HepG2 (cell line): ENCODE measurements at regions not wholly inside any gene's neighbourhood (a gene's known extent, or its start where the extent isn't known, plus 50 kb on each side); places are given as distances from the start of the nearest gene placed in this dataset.

Experiments
- ATAC-seq: fragments of 200-7000 bp; cut with Tn5 transposase; 3 replicates; pipeline ENCODE4 v1.9.1; 2020; ENCODE audit warnings: mild to moderate bottlenecking, moderate library complexity
- BruUV-seq: library from RNA; stranded (reverse); fragments of 400-500 nt; replicated peaks from 2 replicates; lab custom pipeline; 2021; lab: Mats Ljungman, UMichigan
- CTCF ChIA-PET: fragments of 300-600 bp; formaldehyde crosslinking; extraction: SDS; loops from one replicate; lab custom pipeline; 2021; ENCODE audit warnings: low total read pairs, inconsistent platforms, low intra/inter-chr PET ratio; lab: Yijun Ruan, JAX
- POLR2A ChIA-PET: fragments of 350-600 bp; sonication (Branson Sonifier 250); formaldehyde crosslinking; loops from one replicate; lab custom pipeline; 2020; ENCODE audit warnings: antibody characterized with exemption, inconsistent platforms; lab: Yijun Ruan, JAX
- DNase-seq: peaks from one replicate; pipeline ENCODE4 v3.0.0-alpha.2; 2015; ENCODE audit warnings: low spot score
- FAIRE-seq: peaks from 3 replicates; lab custom pipeline; 2011; peaks lifted over from hg19 to GRCh38; lab: Jason Lieb, UNC
- H2AFZ ChIP-seq: one replicate; pipeline ENCODE4 v1.6.1; 2011; ENCODE audit warnings: low read length, inconsistent platforms
- H3K27ac ChIP-seq: fragments of 300-600 bp; 3 replicates; pipeline ENCODE4 v1.8.0; 2011; ENCODE audit warnings: mixed run types, mild to moderate bottlenecking, mixed read lengths, low read length, inconsistent platforms; ENCODE audit not compliant: insufficient read depth; ENCODE audit errors: extremely low read length
- H3K27me3 ChIP-seq, 2 experiments: fragments of 200-600 bp in 1 of 2; 2 replicates in 1 of 2; 3 replicates in 1 of 2; pipeline versions ENCODE4 v1.6.0 to v1.8.0; 2011; ENCODE audit warnings: low read length in 2 of 2, mild to moderate bottlenecking in 2 of 2, moderate library complexity in 2 of 2, inconsistent platforms in 1 of 2; ENCODE audit not compliant: insufficient read depth in 2 of 2, control insufficient read depth in 1 of 2
- H3K36me3 ChIP-seq, 2 experiments: fragments of 200-600 bp in 1 of 2; replicated peaks in 1 of 2; 2 replicates in 1 of 2; 3 replicates in 1 of 2; pipeline versions ENCODE4 v1.5.1 to v1.8.0; 2011; ENCODE audit warnings: low read length in 2 of 2, inconsistent platforms in 1 of 2; ENCODE audit not compliant: insufficient read depth in 2 of 2, control insufficient read depth in 1 of 2
- H3K4me1 ChIP-seq: 2 replicates; pipeline ENCODE4 v1.5.1; 2012; ENCODE audit warnings: low read length, inconsistent platforms; ENCODE audit not compliant: insufficient read depth
- H3K4me2 ChIP-seq: 2 replicates; pipeline ENCODE4 v1.6.0; 2011; ENCODE audit warnings: low read depth, low read length, inconsistent platforms
- H3K4me3 ChIP-seq, 3 experiments: fragments of 200-600 bp in 1 of 3; sonication (generic), shearing (Covaris generic) in 1 of 3; replicated peaks in 1 of 3; 2 replicates each; pipeline ENCODE4 v1.5.1; 2011 to 2016; ENCODE audit warnings: low read length in 3 of 3, inconsistent platforms in 2 of 3, low read depth in 2 of 3, mild to moderate bottlenecking in 2 of 3, control low read depth in 1 of 3, mixed read lengths in 1 of 3; ENCODE audit not compliant: insufficient read depth in 1 of 3
- H3K79me2 ChIP-seq: one replicate; pipeline ENCODE4 v1.6.1; 2011; ENCODE audit warnings: low read length, inconsistent platforms; ENCODE audit not compliant: insufficient read depth
- H3K9ac ChIP-seq: 2 replicates; pipeline ENCODE4 v1.6.0; 2011; ENCODE audit warnings: mild to moderate bottlenecking, low read depth, low read length, inconsistent platforms; ENCODE audit not compliant: insufficient read depth
- H3K9me3 ChIP-seq: 2 replicates; pipeline ENCODE4 v1.5.1; 2012; ENCODE audit warnings: mild to moderate bottlenecking, low read length
- H4K20me1 ChIP-seq: 2 replicates; pipeline ENCODE4 v1.6.0; 2011; ENCODE audit warnings: inconsistent platforms, mild to moderate bottlenecking, low read length, moderate library complexity; ENCODE audit not compliant: insufficient read depth
- CHD4 ChIP-seq: fragments of 200-600 bp; sonication (generic); IDR thresholded peaks from 2 replicates; pipeline ENCODE4 v1.7.0; 2017; ENCODE audit warnings: mild to moderate bottlenecking, low read length, borderline replicate concordance
- EED ChIP-seq: sonication (generic); formaldehyde crosslinking; IDR thresholded peaks from 2 replicates; pipeline ENCODE4 v1.5.0; 2020; ENCODE audit warnings: mild to moderate bottlenecking, missing genetic modification reagents
- ELF3 ChIP-seq: IDR thresholded peaks from 2 replicates; pipeline ENCODE4 v1.6.1; 2016; ENCODE audit warnings: missing genetic modification reagents, missing compliant biosample characterization
- FOSL1 ChIP-seq: sonication (generic); formaldehyde crosslinking; IDR thresholded peaks from 2 replicates; pipeline ENCODE4 v1.9.0; 2021; ENCODE audit warnings: missing genetic modification reagents, borderline replicate concordance
- FOSL2 ChIP-seq: sonication (generic); formaldehyde crosslinking; IDR thresholded peaks from 2 replicates; pipeline ENCODE4 v1.4.0; 2020; ENCODE audit warnings: missing genetic modification reagents
- HIVEP1 ChIP-seq: sonication (generic); formaldehyde crosslinking; IDR thresholded peaks from 2 replicates; pipeline ENCODE4 v1.4.0; 2020; ENCODE audit warnings: mild to moderate bottlenecking, missing genetic modification reagents
- JUN ChIP-seq: sonication (generic); formaldehyde crosslinking; IDR thresholded peaks from 2 replicates; pipeline ENCODE4 v1.4.0; 2020; ENCODE audit warnings: mild to moderate bottlenecking, missing genetic modification reagents
- MIER2 ChIP-seq: IDR thresholded peaks from 2 replicates; pipeline ENCODE4 v1.6.1; 2016; ENCODE audit warnings: missing biosample characterization, missing genetic modification reagents
- NFE2 ChIP-seq: sonication (generic); formaldehyde crosslinking; IDR thresholded peaks from 2 replicates; pipeline ENCODE4 v1.4.0; 2020; ENCODE audit warnings: missing genetic modification reagents
- PRDM4 ChIP-seq: sonication (generic); formaldehyde crosslinking; IDR thresholded peaks from 2 replicates; pipeline ENCODE4 v1.9.0; 2021; ENCODE audit warnings: missing genetic modification reagents, borderline replicate concordance
- XBP1 ChIP-seq: sonication (generic); formaldehyde crosslinking; IDR thresholded peaks from 2 replicates; pipeline ENCODE4 v1.5.0; 2020; ENCODE audit warnings: missing genetic modification reagents
- ZFP62 ChIP-seq: sonication (generic); formaldehyde crosslinking; IDR thresholded peaks from 2 replicates; pipeline ENCODE4 v1.4.0; 2020; ENCODE audit warnings: missing genetic modification reagents
- ZKSCAN1 ChIP-seq: fragments of 150-350 bp; IDR thresholded peaks from 2 replicates; pipeline ENCODE4 v1.6.1; 2014; ENCODE audit warnings: low read length
- ZKSCAN8 ChIP-seq: IDR thresholded peaks from 2 replicates; pipeline ENCODE4 v1.6.1; 2016; ENCODE audit warnings: borderline replicate concordance, missing genetic modification reagents, missing compliant biosample characterization
- ZNF674 ChIP-seq: sonication (generic); formaldehyde crosslinking; IDR thresholded peaks from 2 replicates; pipeline ENCODE4 v1.5.0; 2020; ENCODE audit warnings: low read depth, mild to moderate bottlenecking, missing genetic modification reagents
- WGBS: methylation state at CpG from one replicate; pipeline ENCODE4 v1.1.6; 2017; ENCODE audit warnings: low lambda C conversion rate; 5-methylcytosine and 5-hydroxymethylcytosine counted together
- in situ Hi-C: cut with HindIII; loops from 2 replicates; pipeline ENCODE4 v1.10.0; 2017; ENCODE audit warnings: low pct_unique_long_range_greater_than_20kb; ENCODE audit not compliant: extremely low pct_ligation_motif_present
- intact Hi-C: fragments of 100-400 bp; cut with micrococcal nuclease; formaldehyde crosslinking; loops from one replicate; pipeline ENCODE4 v1.10.0; 2022; ENCODE audit not compliant: unreplicated experiment
- TF ChIP-seq, protein P1 (sequence below): IDR thresholded peaks from 2 replicates; pipeline ENCODE4 v1.6.1; 2016; ENCODE audit warnings: control low read depth
- TF ChIP-seq, protein P2 (sequence below): sonication (generic); formaldehyde crosslinking; IDR thresholded peaks from 2 replicates; pipeline ENCODE4 v1.4.0; 2020; ENCODE audit warnings: mild to moderate bottlenecking, missing genetic modification reagents
- TF ChIP-seq, protein P3 (sequence below): sonication (generic); formaldehyde crosslinking; IDR thresholded peaks from 2 replicates; pipeline ENCODE4 v1.5.0; 2020; ENCODE audit warnings: missing genetic modification reagents, mild to moderate bottlenecking, borderline replicate concordance

- no peaks in the 10 kb centered on the region for H4K20me1 ChIP-seq
- TF ChIP-seq XBP1 (no peak), EED (no peak), HIVEP1 (CRISPR knock-in tag) (no peak), ELF3 (no peak), FOSL1 (no peak), CHD4 (no peak), JUN (no peak), NFE2 (CRISPR knock-in tag) (no peak), ZKSCAN1 (no peak), PRDM4 (CRISPR knock-in tag) (no peak), ZNF674 (CRISPR knock-in tag) (no peak), ZFP62 (CRISPR knock-in tag) (no peak), ZKSCAN8 (CRISPR knock-in tag) (no peak), MIER2 (CRISPR knock-in tag) (no peak), FOSL2 (CRISPR knock-in tag) (no peak)
- TF ChIP-seq, protein P1, sequence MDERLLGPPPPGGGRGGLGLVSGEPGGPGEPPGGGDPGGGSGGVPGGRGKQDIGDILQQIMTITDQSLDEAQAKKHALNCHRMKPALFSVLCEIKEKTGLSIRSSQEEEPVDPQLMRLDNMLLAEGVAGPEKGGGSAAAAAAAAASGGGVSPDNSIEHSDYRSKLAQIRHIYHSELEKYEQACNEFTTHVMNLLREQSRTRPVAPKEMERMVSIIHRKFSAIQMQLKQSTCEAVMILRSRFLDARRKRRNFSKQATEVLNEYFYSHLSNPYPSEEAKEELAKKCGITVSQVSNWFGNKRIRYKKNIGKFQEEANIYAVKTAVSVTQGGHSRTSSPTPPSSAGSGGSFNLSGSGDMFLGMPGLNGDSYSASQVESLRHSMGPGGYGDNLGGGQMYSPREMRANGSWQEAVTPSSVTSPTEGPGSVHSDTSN (CRISPR knock-in tag): no peak
- TF ChIP-seq, protein P2, sequence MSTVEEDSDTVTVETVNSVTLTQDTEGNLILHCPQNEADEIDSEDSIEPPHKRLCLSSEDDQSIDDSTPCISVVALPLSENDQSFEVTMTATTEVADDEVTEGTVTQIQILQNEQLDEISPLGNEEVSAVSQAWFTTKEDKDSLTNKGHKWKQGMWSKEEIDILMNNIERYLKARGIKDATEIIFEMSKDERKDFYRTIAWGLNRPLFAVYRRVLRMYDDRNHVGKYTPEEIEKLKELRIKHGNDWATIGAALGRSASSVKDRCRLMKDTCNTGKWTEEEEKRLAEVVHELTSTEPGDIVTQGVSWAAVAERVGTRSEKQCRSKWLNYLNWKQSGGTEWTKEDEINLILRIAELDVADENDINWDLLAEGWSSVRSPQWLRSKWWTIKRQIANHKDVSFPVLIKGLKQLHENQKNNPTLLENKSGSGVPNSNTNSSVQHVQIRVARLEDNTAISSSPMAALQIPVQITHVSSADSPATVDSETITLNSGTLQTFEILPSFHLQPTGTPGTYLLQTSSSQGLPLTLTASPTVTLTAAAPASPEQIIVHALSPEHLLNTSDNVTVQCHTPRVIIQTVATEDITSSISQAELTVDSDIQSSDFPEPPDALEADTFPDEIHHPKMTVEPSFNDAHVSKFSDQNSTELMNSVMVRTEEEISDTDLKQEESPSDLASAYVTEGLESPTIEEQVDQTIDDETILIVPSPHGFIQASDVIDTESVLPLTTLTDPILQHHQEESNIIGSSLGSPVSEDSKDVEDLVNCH (CRISPR knock-in tag): no peak
- TF ChIP-seq, protein P3, sequence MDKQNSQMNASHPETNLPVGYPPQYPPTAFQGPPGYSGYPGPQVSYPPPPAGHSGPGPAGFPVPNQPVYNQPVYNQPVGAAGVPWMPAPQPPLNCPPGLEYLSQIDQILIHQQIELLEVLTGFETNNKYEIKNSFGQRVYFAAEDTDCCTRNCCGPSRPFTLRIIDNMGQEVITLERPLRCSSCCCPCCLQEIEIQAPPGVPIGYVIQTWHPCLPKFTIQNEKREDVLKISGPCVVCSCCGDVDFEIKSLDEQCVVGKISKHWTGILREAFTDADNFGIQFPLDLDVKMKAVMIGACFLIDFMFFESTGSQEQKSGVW (CRISPR knock-in tag): no peak
- TF ChIP-seq, all 625 proteins: peak for 0
- 42% methylated on average over 2 of the region's 2 CpGs for WGBS
- FAIRE-seq (no peak), DNase-seq (no peak), ATAC-seq (no peak)
- ChIA-PET CTCF (no interaction called here), POLR2A (no interaction called here)
- Histone ChIP-seq H3K27me3 (no peaks in the 10 kb centered on the region), H2AFZ (no peak overlapping the region), H3K4me2 (no peak overlapping the region), H3K4me3 (no peak overlapping the region), H3K9me3 (no peaks in the 10 kb centered on the region), H3K9ac (no peak overlapping the region), H3K36me3 (no peaks in the 10 kb centered on the region; a peak in 1 of 5 replicates), H3K4me1 (peaks cover 34% of the 10 kb centered on the region), H3K27ac (no peak overlapping the region), H3K79me2 (no peaks in the 10 kb centered on the region)
- no TSS peak for BruUV-seq
- intact Hi-C loops (no loop called here), in situ Hi-C loops (loop anchor here (5.0 kb wide), 1 partner anchor 35 kb away; no protein-coding TSS in a partner anchor)
These were observed 510.2 kb downstream of the RASEF start for GRCh38 chr9:82552784-82553183.
